Vagina (tissue), 2 donors: ENCODE measurements at regions not wholly inside any gene's neighbourhood (a gene's known extent, or its start where the extent isn't known, plus 50 kb on each side); places are given as distances from the start of the nearest gene placed in this dataset.

Experiments
- CTCF ChIP-seq, 3 experiments: fragments of 450-650 bp in 2 of 3; fragments of 200-600 bp in 1 of 3; sonication (generic) in 1 of 3; IDR thresholded peaks; one replicate each; pipeline ENCODE4 v1.5.1; 2017 to 2019; ENCODE audit warnings: antibody characterized with exemption in 3 of 3, mild to moderate bottlenecking in 2 of 3, moderate library complexity in 2 of 3
- POLR2A ChIP-seq, 2 donors: fragments of 450-650 bp; IDR thresholded peaks; one replicate each; pipeline ENCODE4 v1.6.1; 2017; ENCODE audit warnings: antibody characterized with exemption in 2 of 2, mild to moderate bottlenecking in 2 of 2, moderate library complexity in 2 of 2
- POLR2AphosphoS5 ChIP-seq, 2 donors: sonication (generic); formaldehyde crosslinking; IDR thresholded peaks; one replicate each; pipeline ENCODE4 v1.9.0; 2017; ENCODE audit warnings: antibody characterized with exemption in 2 of 2, mild to moderate bottlenecking in 2 of 2, low read depth in 1 of 2; ENCODE audit not compliant: insufficient read depth in 1 of 2

- TF ChIP-seq POLR2A (IDR thresholded peaks at IDR 0.05): no peak
- no peak for TF ChIP-seq CTCF (IDR thresholded peaks at IDR 0.05)
- no peak for TF ChIP-seq POLR2AphosphoS5 (IDR thresholded peaks at IDR 0.05; ENCODE audit: insufficient read depth in 1 of 2, low read depth in 1 of 2)
Measured at GRCh38 chr1:81007024-81007423, 793.7 kb upstream of the ADGRL2 start.
